ENCODE measurements at regions not wholly inside any gene's neighbourhood (a gene's known extent, or its start where the extent isn't known, plus 50 kb on each side); places are given as distances from the start of the nearest gene placed in this dataset.

GRCh38 chr9:85108229-85108628 lies 438.7 kb downstream of the NTRK2 start:
- Histone ChIP-seq H3K27ac (ENCODE audit: low read length, poor library complexity, severe bottlenecking) (no peak overlapping the region), H3K18ac (ENCODE audit: low read depth in 1 of 2, low read length in 2 of 2) (no peak overlapping the region), H3K23ac (ENCODE audit: low read length in 2 of 2) (no peak overlapping the region), H3K27me3 (ENCODE audit: control insufficient read depth in 1 of 2, insufficient read depth in 1 of 2, low read length in 2 of 2) (no peaks in the 10 kb centered on the region), H4K91ac (ENCODE audit: low read length) (no peak overlapping the region), H4K8ac (ENCODE audit: low read length) (no peak overlapping the region), H3K9ac (ENCODE audit: low read length) (no peak overlapping the region), H2AFZ (ENCODE audit: low read depth, low read length) (no peak overlapping the region), H3K4me1 (ENCODE audit: control insufficient read depth, insufficient read depth, low read depth, low read length) (no peaks in the 10 kb centered on the region), H2BK120ac (ENCODE audit: low read depth, low read length) (no peak overlapping the region), H2AK5ac (ENCODE audit: low read length, severe bottlenecking) (no peak overlapping the region), H2BK15ac (ENCODE audit: low read depth, poor library complexity, severe bottlenecking) (no peak overlapping the region), H3K4me3 (ENCODE audit: insufficient read depth in 1 of 2, low read depth in 1 of 2, low read length in 2 of 2) (no peak overlapping the region), H3K4me2 (ENCODE audit: low read length, poor library complexity, severe bottlenecking) (no peak overlapping the region), H3K4ac (ENCODE audit: low read depth in 1 of 2, low read length in 2 of 2) (no peak overlapping the region), H3K79me1 (replicated peaks; ENCODE audit: low read length, poor library complexity, severe bottlenecking) (no peaks in the 10 kb centered on the region), H3K14ac (ENCODE audit: low read length in 2 of 2) (no peak overlapping the region), H3K36me3 (ENCODE audit: control insufficient read depth in 1 of 2, insufficient read depth in 2 of 2, low read depth in 1 of 2, low read length in 2 of 2) (no peaks in the 10 kb centered on the region), H2BK12ac (ENCODE audit: low read length in 2 of 2) (no peak overlapping the region), H2BK5ac (ENCODE audit: low read depth, low read length, poor library complexity, severe bottlenecking) (no peak overlapping the region), H3K9me3 (ENCODE audit: control insufficient read depth, low read length) (no peaks in the 10 kb centered on the region)
- 84% methylated on average over 4 of the region's 6 CpGs for WGBS
- DNase-seq, result no peak

- Histone ChIP-seq H2BK12ac (ENCODE audit: low read length in 2 of 2) (no peak overlapping the region), H2BK15ac (ENCODE audit: low read depth, poor library complexity, severe bottlenecking) (no peak overlapping the region), H3K4ac (ENCODE audit: low read depth in 1 of 2, low read length in 2 of 2) (no peak overlapping the region), H2AFZ (ENCODE audit: low read depth, low read length) (no peak overlapping the region), H3K27ac (ENCODE audit: low read length, poor library complexity, severe bottlenecking) (no peak overlapping the region), H3K23ac (ENCODE audit: low read length in 2 of 2) (no peak overlapping the region), H3K9me3 (ENCODE audit: control insufficient read depth, low read length) (peaks cover 4% of the 10 kb centered on the region), H3K4me1 (ENCODE audit: control insufficient read depth, insufficient read depth, low read depth, low read length) (no peaks in the 10 kb centered on the region), H3K27me3 (ENCODE audit: control insufficient read depth in 1 of 2, insufficient read depth in 1 of 2, low read length in 2 of 2) (no peaks in the 10 kb centered on the region), H3K9ac (ENCODE audit: low read length) (no peak overlapping the region), H2BK5ac (ENCODE audit: low read depth, low read length, poor library complexity, severe bottlenecking) (no peak overlapping the region), H2BK120ac (ENCODE audit: low read depth, low read length) (no peak overlapping the region), H3K36me3 (ENCODE audit: control insufficient read depth in 1 of 2, insufficient read depth in 2 of 2, low read depth in 1 of 2, low read length in 2 of 2) (no peaks in the 10 kb centered on the region), H3K4me2 (ENCODE audit: low read length, poor library complexity, severe bottlenecking) (no peak overlapping the region), H3K79me1 (replicated peaks; ENCODE audit: low read length, poor library complexity, severe bottlenecking) (no peaks in the 10 kb centered on the region), H3K4me3 (ENCODE audit: insufficient read depth in 1 of 2, low read depth in 1 of 2, low read length in 2 of 2) (no peak overlapping the region), H4K8ac (ENCODE audit: low read length) (no peak overlapping the region), H3K14ac (ENCODE audit: low read length in 2 of 2) (no peak overlapping the region), H4K91ac (ENCODE audit: low read length) (no peak overlapping the region), H3K18ac (ENCODE audit: low read depth in 1 of 2, low read length in 2 of 2) (no peak overlapping the region), H2AK5ac (ENCODE audit: low read length, severe bottlenecking) (no peak overlapping the region)
- 72% methylated on average over 2 of the region's 2 CpGs for WGBS
- no peak for DNase-seq
These were observed 419.9 kb downstream of the NTRK2 start for GRCh38 chr9:85089188-85089969.

- Histone ChIP-seq H4K91ac (ENCODE audit: low read length) (no peak overlapping the region), H3K4me1 (ENCODE audit: control insufficient read depth, insufficient read depth, low read depth, low read length) (no peaks in the 10 kb centered on the region), H3K14ac (ENCODE audit: low read length in 2 of 2) (no peak overlapping the region), H2BK12ac (ENCODE audit: low read length in 2 of 2) (no peak overlapping the region), H3K27ac (ENCODE audit: low read length, poor library complexity, severe bottlenecking) (no peak overlapping the region), H3K9ac (ENCODE audit: low read length) (no peak overlapping the region), H3K4ac (ENCODE audit: low read depth in 1 of 2, low read length in 2 of 2) (no peak overlapping the region), H3K36me3 (ENCODE audit: control insufficient read depth in 1 of 2, insufficient read depth in 2 of 2, low read depth in 1 of 2, low read length in 2 of 2) (no peaks in the 10 kb centered on the region), H3K9me3 (ENCODE audit: control insufficient read depth, low read length) (no peaks in the 10 kb centered on the region), H3K4me2 (ENCODE audit: low read length, poor library complexity, severe bottlenecking) (no peak overlapping the region), H2BK15ac (ENCODE audit: low read depth, poor library complexity, severe bottlenecking) (no peak overlapping the region), H2BK5ac (ENCODE audit: low read depth, low read length, poor library complexity, severe bottlenecking) (no peak overlapping the region), H2AFZ (ENCODE audit: low read depth, low read length) (no peak overlapping the region), H2BK120ac (ENCODE audit: low read depth, low read length) (no peak overlapping the region), H4K8ac (ENCODE audit: low read length) (no peak overlapping the region), H3K18ac (ENCODE audit: low read depth in 1 of 2, low read length in 2 of 2) (no peak overlapping the region), H3K79me1 (replicated peaks; ENCODE audit: low read length, poor library complexity, severe bottlenecking) (no peaks in the 10 kb centered on the region), H3K4me3 (ENCODE audit: insufficient read depth in 1 of 2, low read depth in 1 of 2, low read length in 2 of 2) (no peak overlapping the region), H3K23ac (ENCODE audit: low read length in 2 of 2) (no peak overlapping the region), H3K27me3 (ENCODE audit: control insufficient read depth in 1 of 2, insufficient read depth in 1 of 2, low read length in 2 of 2) (peaks cover 0 to 3% of the 10 kb centered on the region in 2 experiments), H2AK5ac (ENCODE audit: low read length, severe bottlenecking) (no peak overlapping the region)
- 85% methylated on average over 3 of the region's 3 CpGs for whole genome bisulfite sequencing
- no peak for DNase-seq
These were observed 412.4 kb downstream of the NTRK2 start for GRCh38 chr9:85081963-85082362.

GRCh38 chr9:85079349-85079748 lies 409.8 kb downstream of the NTRK2 start:
- Histone ChIP-seq H3K27ac (ENCODE audit: low read length, poor library complexity, severe bottlenecking) (no peak overlapping the region), H3K4ac (ENCODE audit: low read depth in 1 of 2, low read length in 2 of 2) (no peak overlapping the region), H3K14ac (ENCODE audit: low read length in 2 of 2) (no peak overlapping the region), H3K4me2 (ENCODE audit: low read length, poor library complexity, severe bottlenecking) (no peak overlapping the region), H3K9me3 (ENCODE audit: control insufficient read depth, low read length) (no peaks in the 10 kb centered on the region), H3K9ac (ENCODE audit: low read length) (no peak overlapping the region), H2BK12ac (ENCODE audit: low read length in 2 of 2) (no peak overlapping the region), H3K4me1 (ENCODE audit: control insufficient read depth, insufficient read depth, low read depth, low read length) (no peaks in the 10 kb centered on the region), H3K36me3 (ENCODE audit: control insufficient read depth in 1 of 2, insufficient read depth in 2 of 2, low read depth in 1 of 2, low read length in 2 of 2) (no peaks in the 10 kb centered on the region), H4K8ac (ENCODE audit: low read length) (no peak overlapping the region), H4K91ac (ENCODE audit: low read length) (peak overlapping the region; percentile 30), H2AK5ac (ENCODE audit: low read length, severe bottlenecking) (no peak overlapping the region), H2BK5ac (ENCODE audit: low read depth, low read length, poor library complexity, severe bottlenecking) (no peak overlapping the region), H3K27me3 (ENCODE audit: control insufficient read depth in 1 of 2, insufficient read depth in 1 of 2, low read length in 2 of 2) (peaks cover 0 to 3% of the 10 kb centered on the region in 2 experiments), H2BK120ac (ENCODE audit: low read depth, low read length) (no peak overlapping the region), H2AFZ (ENCODE audit: low read depth, low read length) (no peak overlapping the region), H3K79me1 (replicated peaks; ENCODE audit: low read length, poor library complexity, severe bottlenecking) (no peaks in the 10 kb centered on the region), H3K23ac (ENCODE audit: low read length in 2 of 2) (no peak overlapping the region), H3K18ac (ENCODE audit: low read depth in 1 of 2, low read length in 2 of 2) (no peak overlapping the region), H2BK15ac (ENCODE audit: low read depth, poor library complexity, severe bottlenecking) (no peak overlapping the region), H3K4me3 (ENCODE audit: insufficient read depth in 1 of 2, low read depth in 1 of 2, low read length in 2 of 2) (no peak overlapping the region)
- WGBS, result 65% methylated on average over 1 of the region's 1 CpG
- no peak for DNase-seq
